ENCODE measurements at regions not wholly inside any gene's neighbourhood (a gene's known extent, or its start where the extent isn't known, plus 50 kb on each side); places are given as distances from the start of the nearest gene placed in this dataset.

GRCh38 chr9:107945493-107945892 lies 455.9 kb upstream of the KLF4 start:
- TF ChIP-seq POLR2AphosphoS5 (IDR thresholded peaks at IDR 0.05; ENCODE audit: low read depth, low read length) = no peak
- TF ChIP-seq ARNT (IDR thresholded peaks at IDR 0.05) = no peak
- no peak for TF ChIP-seq TBL1XR1 (IDR thresholded peaks at IDR 0.05; ENCODE audit: borderline replicate concordance, low read length, partially characterized antibody)
- no peak for TF ChIP-seq TARDBP (CRISPR knock-in tag; IDR thresholded peaks at IDR 0.05)

Data from HepG2 (cell line).